DOHH2 (cell line): ENCODE measurements at regions not wholly inside any gene's neighbourhood (a gene's known extent, or its start where the extent isn't known, plus 50 kb on each side); places are given as distances from the start of the nearest gene placed in this dataset.
"Not testable (repeated sequence)": the region's sequence is repeated elsewhere in the genome, so short reads cannot be mapped to it uniquely, and the experiment has no call there.

ENCODE experiments used
- H3F3A ChIP-seq: fragments of 200-600 bp; sonication (generic), shearing (Covaris generic); 2 replicates; pipeline ENCODE4 v1.6.0; 2016; ENCODE audit warnings: antibody characterized with exemption, mild to moderate bottlenecking; ENCODE audit not compliant: control insufficient read depth, insufficient read depth
- H3K27ac ChIP-seq: fragments of 200-600 bp; sonication (generic); 2 replicates; pipeline ENCODE4 v1.5.1; 2014; ENCODE audit warnings: low read depth, mild to moderate bottlenecking, low read length, moderate library complexity
- H3K27me3 ChIP-seq: fragments of 200-600 bp; sonication (generic); 2 replicates; pipeline ENCODE4 v1.6.1; 2014; ENCODE audit warnings: mild to moderate bottlenecking, low read length, mixed read lengths; ENCODE audit not compliant: control insufficient read depth
- H3K36me3 ChIP-seq: fragments of 200-600 bp; sonication (generic); 2 replicates; pipeline ENCODE4 v1.6.1; 2014; ENCODE audit warnings: mild to moderate bottlenecking, low read length, moderate library complexity, mixed read lengths; ENCODE audit not compliant: control insufficient read depth
- H3K4me1 ChIP-seq: fragments of 200-600 bp; sonication (generic); 2 replicates; pipeline ENCODE4 v1.6.1; 2014; ENCODE audit warnings: mild to moderate bottlenecking, low read length, mixed read lengths; ENCODE audit not compliant: control insufficient read depth
- H3K4me2 ChIP-seq: fragments of 200-600 bp; sonication (generic); 2 replicates; pipeline ENCODE4 v1.6.0; 2014; ENCODE audit warnings: mild to moderate bottlenecking, low read length, moderate library complexity
- H3K4me3 ChIP-seq: fragments of 200-600 bp; sonication (generic); 2 replicates; pipeline ENCODE4 v1.5.1; 2014; ENCODE audit warnings: mild to moderate bottlenecking, low read length, mixed read lengths
- H3K79me2 ChIP-seq: fragments of 200-600 bp; sonication (generic); 2 replicates; pipeline ENCODE4 v1.6.1; 2014; ENCODE audit warnings: mild to moderate bottlenecking, low read length, mixed read lengths; ENCODE audit not compliant: control insufficient read depth
- H3K9me2 ChIP-seq: fragments of 200-600 bp; sonication (generic); replicated peaks from 2 replicates; pipeline ENCODE4 v1.6.1; 2014; ENCODE audit warnings: mild to moderate bottlenecking, low read length, mixed read lengths; ENCODE audit not compliant: control insufficient read depth
- H3K9me3 ChIP-seq: fragments of 200-600 bp; sonication (generic); 2 replicates; pipeline ENCODE4 v1.6.1; 2014; ENCODE audit warnings: antibody characterized with exemption, low read length, mixed read lengths; ENCODE audit not compliant: control insufficient read depth, insufficient read depth
- H4K20me1 ChIP-seq: fragments of 200-600 bp; sonication (generic); 2 replicates; pipeline ENCODE4 v1.6.0; 2014; ENCODE audit warnings: low read depth, mild to moderate bottlenecking, antibody characterized with exemption, low read length, moderate library complexity; ENCODE audit not compliant: control insufficient read depth, insufficient read depth
- CTCF ChIP-seq: fragments of 200-600 bp; sonication (generic); IDR thresholded peaks from one replicate; pipeline ENCODE4 v1.5.1; 2014; ENCODE audit warnings: antibody characterized with exemption, mild to moderate bottlenecking, low read depth, low read length; ENCODE audit not compliant: poor library complexity, severe bottlenecking
- EZH2phosphoT487 ChIP-seq: fragments of 200-600 bp; sonication (generic); IDR thresholded peaks from 2 replicates; pipeline ENCODE4 v1.6.1; 2017; ENCODE audit warnings: borderline replicate concordance, mild to moderate bottlenecking, antibody characterized with exemption, low read length, moderate library complexity, mixed read lengths

GRCh38 chr12:30525171-30525570 is 170.5 kb downstream of the IPO8 start:
- no peaks in the 10 kb centered on the region for H3F3A ChIP-seq
- H3K79me2 ChIP-seq, result no peaks in the 10 kb centered on the region
- H3K27me3 ChIP-seq, result no peaks in the 10 kb centered on the region
- H3K36me3 ChIP-seq, result no peaks in the 10 kb centered on the region
- H3K4me1 ChIP-seq, result no peaks in the 10 kb centered on the region
- no peak overlapping the region for H3K27ac ChIP-seq
- H3K4me2 ChIP-seq, result no peak overlapping the region
- H3K9me2 ChIP-seq, result no peaks in the 10 kb centered on the region
- H3K9me3 ChIP-seq, result no peaks in the 10 kb centered on the region
- H4K20me1 ChIP-seq, result no peaks in the 10 kb centered on the region
- H3K4me3 ChIP-seq, result no peak overlapping the region
- TF ChIP-seq CTCF (no peak), EZH2phosphoT487 (no peak)

GRCh38 chr12:30520285-30520684 is 175.4 kb downstream of the IPO8 start:
- not testable (repeated sequence) for H3K9me3 ChIP-seq

GRCh38 chr12:30519535-30519934 is 176.1 kb downstream of the IPO8 start:
- H3K27ac ChIP-seq, result no peak overlapping the region
- no peak overlapping the region for H3K4me3 ChIP-seq
- TF ChIP-seq CTCF (no peak), EZH2phosphoT487 (no peak)
- H3F3A ChIP-seq, result no peaks in the 10 kb centered on the region
- no peak overlapping the region for H3K4me2 ChIP-seq
- no peaks in the 10 kb centered on the region for H4K20me1 ChIP-seq
- H3K36me3 ChIP-seq, result no peaks in the 10 kb centered on the region
- no peaks in the 10 kb centered on the region for H3K9me3 ChIP-seq
- H3K27me3 ChIP-seq, result no peaks in the 10 kb centered on the region
- H3K4me1 ChIP-seq, result no peaks in the 10 kb centered on the region
- H3K9me2 ChIP-seq, result no peaks in the 10 kb centered on the region
- no peaks in the 10 kb centered on the region for H3K79me2 ChIP-seq

More at GRCh38 chr12:30520285-30520684, 175.4 kb downstream of the IPO8 start:
- not testable (repeated sequence) for H3K36me3 ChIP-seq, H3F3A ChIP-seq, H3K4me2 ChIP-seq, H3K4me1 ChIP-seq, H3K27ac ChIP-seq, H3K4me3 ChIP-seq, H4K20me1 ChIP-seq, H3K27me3 ChIP-seq, H3K9me2 ChIP-seq, H3K79me2 ChIP-seq

- no peaks in the 10 kb centered on the region for H3K27me3 ChIP-seq
- H3K27ac ChIP-seq, result no peak overlapping the region
- H3K79me2 ChIP-seq, result no peaks in the 10 kb centered on the region
- no peak overlapping the region for H3K4me3 ChIP-seq
- H4K20me1 ChIP-seq, result no peaks in the 10 kb centered on the region
- H3K4me2 ChIP-seq, result no peak overlapping the region
- TF ChIP-seq EZH2phosphoT487, result no peak
- TF ChIP-seq CTCF, result no peak
- no peaks in the 10 kb centered on the region for H3F3A ChIP-seq
- no peaks in the 10 kb centered on the region for H3K9me3 ChIP-seq
- no peaks in the 10 kb centered on the region for H3K9me2 ChIP-seq
- H3K36me3 ChIP-seq, result no peaks in the 10 kb centered on the region
- H3K4me1 ChIP-seq, result no peaks in the 10 kb centered on the region
These were observed 178.3 kb downstream of the IPO8 start for GRCh38 chr12:30517320-30517719.
